ENCODE measurements at regions not wholly inside any gene's neighbourhood (a gene's known extent, or its start where the extent isn't known, plus 50 kb on each side); places are given as distances from the start of the nearest gene placed in this dataset.

DNA sequence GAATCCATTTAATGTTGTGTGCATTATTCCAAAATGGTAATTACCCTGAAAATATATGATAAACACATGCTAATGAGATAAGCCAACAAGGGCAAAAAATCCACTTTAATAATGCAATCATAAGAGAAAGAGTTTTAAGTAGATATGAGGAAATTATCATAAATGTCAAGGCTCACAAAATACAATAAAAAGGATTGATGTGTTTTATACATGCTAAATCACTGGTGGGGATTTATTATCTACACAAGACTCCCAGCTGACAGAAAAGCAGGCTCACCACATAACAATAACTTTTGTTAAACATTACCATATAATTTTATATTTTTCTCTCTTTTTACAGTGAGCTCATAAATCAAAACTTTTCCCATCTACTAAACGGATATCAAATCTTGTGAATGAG is 306.2 kb upstream of the GRAMD2B start:
- H2AFZ ChIP-seq (ENCODE audit: insufficient read depth, low read length, poor library complexity): no peak overlapping the region
- H3K4me1 ChIP-seq (ENCODE audit: control insufficient read depth in 1 of 2, insufficient read depth in 2 of 2, low read length in 2 of 2): no peaks in the 10 kb centered on the region
- no peak overlapping the region for H3K23ac ChIP-seq (ENCODE audit: low read length)
- no peak overlapping the region for H4K91ac ChIP-seq (ENCODE audit: low read depth, low read length)
- H2AK5ac ChIP-seq (ENCODE audit: low read length): no peak overlapping the region
- no peaks in the 10 kb centered on the region for H3K79me2 ChIP-seq (ENCODE audit: control insufficient read depth, insufficient read depth, low read length, poor library complexity)
- H3K27me3 ChIP-seq (ENCODE audit: insufficient read depth, low read length): no peaks in the 10 kb centered on the region
- no peaks in the 10 kb centered on the region for H3K36me3 ChIP-seq (ENCODE audit: control insufficient read depth in 1 of 2, insufficient read depth in 2 of 2, low read length in 2 of 2)
- 100% methylated on average over 1 of the region's 1 CpG for WGBS (ENCODE audit: extremely low coverage, insufficient coverage, insufficient read length)
- H2BK12ac ChIP-seq (ENCODE audit: low read length): no peak overlapping the region
- no peak overlapping the region for H4K8ac ChIP-seq (ENCODE audit: low read depth, low read length)
- no peak overlapping the region for H3K9ac ChIP-seq (ENCODE audit: low read length)
- DNase-seq: no peak
- H3K4me2 ChIP-seq (ENCODE audit: low read length): no peak overlapping the region
- H3K18ac ChIP-seq (ENCODE audit: low read length): no peak overlapping the region
- no peak overlapping the region for H3K14ac ChIP-seq (ENCODE audit: low read length)
- no peak overlapping the region for H3K27ac ChIP-seq (ENCODE audit: low read depth, low read length)
- no peak overlapping the region for H4K12ac ChIP-seq (ENCODE audit: low read depth, low read length)
- no peak overlapping the region for H2BK120ac ChIP-seq (ENCODE audit: insufficient read depth, low read length, poor library complexity)
- peaks cover 2% of the 10 kb centered on the region for H3K9me3 ChIP-seq (ENCODE audit: insufficient read depth, low read depth, low read length)
- H3K79me1 ChIP-seq (ENCODE audit: low read length): no peaks in the 10 kb centered on the region
- no peak overlapping the region for H3K4ac ChIP-seq (ENCODE audit: low read depth, low read length)
- H3K4me3 ChIP-seq (ENCODE audit: low read depth, low read length): no peak overlapping the region
- H2BK5ac ChIP-seq (ENCODE audit: low read depth, low read length, poor library complexity): no peak overlapping the region

GRCh38 chr5:126119887-126120442 is 303.2 kb upstream of the GRAMD2B start:
- Histone ChIP-seq H2AFZ (ENCODE audit: insufficient read depth, low read length, poor library complexity) (no peak overlapping the region), H3K27me3 (ENCODE audit: insufficient read depth, low read length) (no peaks in the 10 kb centered on the region), H2AK5ac (ENCODE audit: low read length) (no peak overlapping the region), H3K27ac (ENCODE audit: low read depth, low read length) (no peak overlapping the region), H4K12ac (ENCODE audit: low read depth, low read length) (no peak overlapping the region), H3K36me3 (ENCODE audit: control insufficient read depth in 1 of 2, insufficient read depth in 2 of 2, low read length in 2 of 2) (no peaks in the 10 kb centered on the region), H3K9ac (ENCODE audit: low read length) (no peak overlapping the region), H4K8ac (ENCODE audit: low read depth, low read length) (no peak overlapping the region), H2BK120ac (ENCODE audit: insufficient read depth, low read length, poor library complexity) (no peak overlapping the region), H3K18ac (ENCODE audit: low read length) (no peak overlapping the region), H2BK5ac (ENCODE audit: low read depth, low read length, poor library complexity) (no peak overlapping the region), H3K4me1 (ENCODE audit: control insufficient read depth in 1 of 2, insufficient read depth in 2 of 2, low read length in 2 of 2) (no peaks in the 10 kb centered on the region), H3K4me2 (ENCODE audit: low read length) (no peak overlapping the region), H3K14ac (ENCODE audit: low read length) (no peak overlapping the region), H3K23ac (ENCODE audit: low read length) (no peak overlapping the region), H3K9me3 (ENCODE audit: insufficient read depth, low read depth, low read length) (no peaks in the 10 kb centered on the region), H3K79me2 (ENCODE audit: control insufficient read depth, insufficient read depth, low read length, poor library complexity) (no peaks in the 10 kb centered on the region), H3K4ac (ENCODE audit: low read depth, low read length) (no peak overlapping the region), H2BK12ac (ENCODE audit: low read length) (no peak overlapping the region), H4K91ac (ENCODE audit: low read depth, low read length) (no peak overlapping the region), H3K4me3 (ENCODE audit: low read depth, low read length) (no peak overlapping the region), H3K79me1 (ENCODE audit: low read length) (no peaks in the 10 kb centered on the region)
- no CpG with 5 or more reads among the region's 4 CpGs for WGBS (ENCODE audit: extremely low coverage, insufficient coverage, insufficient read length)
- DNase-seq: no peak

- Histone ChIP-seq H4K91ac (ENCODE audit: low read depth, low read length) (no peak overlapping the region), H3K4ac (ENCODE audit: low read depth, low read length) (no peak overlapping the region), H3K4me2 (ENCODE audit: low read length) (no peak overlapping the region), H3K18ac (ENCODE audit: low read length) (no peak overlapping the region), H4K12ac (ENCODE audit: low read depth, low read length) (no peak overlapping the region), H3K14ac (ENCODE audit: low read length) (no peak overlapping the region), H2AFZ (ENCODE audit: insufficient read depth, low read length, poor library complexity) (no peak overlapping the region), H4K8ac (ENCODE audit: low read depth, low read length) (no peak overlapping the region), H3K79me2 (ENCODE audit: control insufficient read depth, insufficient read depth, low read length, poor library complexity) (no peaks in the 10 kb centered on the region), H3K4me1 (ENCODE audit: control insufficient read depth in 1 of 2, insufficient read depth in 2 of 2, low read length in 2 of 2) (no peaks in the 10 kb centered on the region), H2BK12ac (ENCODE audit: low read length) (no peak overlapping the region), H2AK5ac (ENCODE audit: low read length) (no peak overlapping the region), H2BK120ac (ENCODE audit: insufficient read depth, low read length, poor library complexity) (no peak overlapping the region), H3K9me3 (ENCODE audit: insufficient read depth, low read depth, low read length) (no peaks in the 10 kb centered on the region), H3K23ac (ENCODE audit: low read length) (no peak overlapping the region), H3K9ac (ENCODE audit: low read length) (no peak overlapping the region), H2BK5ac (ENCODE audit: low read depth, low read length, poor library complexity) (no peak overlapping the region), H3K27me3 (ENCODE audit: insufficient read depth, low read length) (no peaks in the 10 kb centered on the region), H3K36me3 (ENCODE audit: control insufficient read depth in 1 of 2, insufficient read depth in 2 of 2, low read length in 2 of 2) (no peaks in the 10 kb centered on the region), H3K27ac (ENCODE audit: low read depth, low read length) (no peak overlapping the region), H3K79me1 (ENCODE audit: low read length) (no peaks in the 10 kb centered on the region), H3K4me3 (ENCODE audit: low read depth, low read length) (no peak overlapping the region)
- DNase-seq: no peak
- no CpG with 5 or more reads among the region's 1 CpG for WGBS (ENCODE audit: extremely low coverage, insufficient coverage, insufficient read length)
These were observed 302.3 kb upstream of the GRAMD2B start for GRCh38 chr5:126120939-126121338.

GRCh38 chr5:126122942-126123341 is 300.3 kb upstream of the GRAMD2B start:
- Histone ChIP-seq H3K36me3 (ENCODE audit: control insufficient read depth in 1 of 2, insufficient read depth in 2 of 2, low read length in 2 of 2) (no peaks in the 10 kb centered on the region), H3K9me3 (ENCODE audit: insufficient read depth, low read depth, low read length) (no peaks in the 10 kb centered on the region), H3K27ac (ENCODE audit: low read depth, low read length) (no peak overlapping the region), H3K9ac (ENCODE audit: low read length) (no peak overlapping the region), H3K79me2 (ENCODE audit: control insufficient read depth, insufficient read depth, low read length, poor library complexity) (no peaks in the 10 kb centered on the region), H3K18ac (ENCODE audit: low read length) (no peak overlapping the region), H2AFZ (ENCODE audit: insufficient read depth, low read length, poor library complexity) (no peak overlapping the region), H3K14ac (ENCODE audit: low read length) (no peak overlapping the region), H3K79me1 (ENCODE audit: low read length) (no peaks in the 10 kb centered on the region), H3K4me3 (ENCODE audit: low read depth, low read length) (no peak overlapping the region), H2AK5ac (ENCODE audit: low read length) (no peak overlapping the region), H3K4ac (ENCODE audit: low read depth, low read length) (no peak overlapping the region), H2BK5ac (ENCODE audit: low read depth, low read length, poor library complexity) (no peak overlapping the region), H4K12ac (ENCODE audit: low read depth, low read length) (no peak overlapping the region), H2BK120ac (ENCODE audit: insufficient read depth, low read length, poor library complexity) (no peak overlapping the region), H3K23ac (ENCODE audit: low read length) (no peak overlapping the region), H4K91ac (ENCODE audit: low read depth, low read length) (no peak overlapping the region), H3K4me2 (ENCODE audit: low read length) (no peak overlapping the region), H3K27me3 (ENCODE audit: insufficient read depth, low read length) (no peaks in the 10 kb centered on the region), H3K4me1 (ENCODE audit: control insufficient read depth in 1 of 2, insufficient read depth in 2 of 2, low read length in 2 of 2) (no peaks in the 10 kb centered on the region), H2BK12ac (ENCODE audit: low read length) (no peak overlapping the region), H4K8ac (ENCODE audit: low read depth, low read length) (no peak overlapping the region)
- no CpG with 5 or more reads among the region's 4 CpGs for WGBS (ENCODE audit: extremely low coverage, insufficient coverage, insufficient read length)
- no peak for DNase-seq
